GM21619 (cell line): ENCODE measurements at regions not wholly inside any gene's neighbourhood (a gene's known extent, or its start where the extent isn't known, plus 50 kb on each side); places are given as distances from the start of the nearest gene placed in this dataset.

ENCODE experiments used
- ATAC-seq: cut with Tn5 transposase; IDR thresholded peaks from one replicate; pipeline ENCODE4 v1.9.1; 2021; ENCODE audit not compliant: unreplicated experiment

DNA sequence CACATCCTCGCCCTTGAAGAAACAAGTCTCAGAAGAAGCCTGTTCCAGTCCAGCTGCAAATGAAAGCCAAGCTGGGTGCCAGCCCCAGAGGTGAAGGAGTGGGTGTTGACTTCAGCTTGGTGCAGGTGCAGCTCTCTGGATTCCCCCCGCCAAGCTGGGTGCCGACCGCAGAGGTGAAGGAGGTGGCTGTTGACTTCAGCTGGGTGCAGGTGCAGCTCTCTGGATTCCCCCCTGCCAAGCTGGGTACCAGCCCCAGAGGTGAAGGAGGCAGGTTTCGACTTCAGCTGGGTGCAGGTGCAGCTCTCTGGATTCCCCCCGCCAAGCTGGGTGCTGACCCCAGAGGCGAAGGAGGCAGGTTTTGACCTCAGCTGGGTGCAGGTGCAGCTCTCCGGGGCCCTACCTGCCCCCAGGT is 1234.0 kb downstream of the TBC1D22A start:
- no peak for ATAC-seq

DNA sequence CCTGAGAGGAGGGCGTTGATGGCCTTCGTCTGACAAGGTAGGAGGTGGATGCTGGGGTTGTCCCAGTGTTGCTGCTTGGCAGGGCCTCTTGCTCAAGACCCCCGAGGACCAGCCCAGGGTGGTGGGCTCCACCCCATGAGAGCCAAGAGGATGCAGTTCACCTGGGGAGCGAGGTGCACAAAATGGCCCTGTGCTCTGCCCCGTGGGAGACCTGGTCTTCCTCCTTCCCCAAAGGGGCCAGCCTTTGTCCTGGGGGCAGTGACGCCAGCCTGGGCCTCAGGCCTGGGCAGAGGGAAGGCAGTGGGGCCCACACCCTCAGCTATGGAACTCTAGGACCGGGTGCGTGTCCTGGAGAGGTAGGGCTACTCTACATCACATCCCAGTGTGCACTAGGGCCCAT is 1233.3 kb downstream of the TBC1D22A start:
- ATAC-seq: no peak

DNA sequence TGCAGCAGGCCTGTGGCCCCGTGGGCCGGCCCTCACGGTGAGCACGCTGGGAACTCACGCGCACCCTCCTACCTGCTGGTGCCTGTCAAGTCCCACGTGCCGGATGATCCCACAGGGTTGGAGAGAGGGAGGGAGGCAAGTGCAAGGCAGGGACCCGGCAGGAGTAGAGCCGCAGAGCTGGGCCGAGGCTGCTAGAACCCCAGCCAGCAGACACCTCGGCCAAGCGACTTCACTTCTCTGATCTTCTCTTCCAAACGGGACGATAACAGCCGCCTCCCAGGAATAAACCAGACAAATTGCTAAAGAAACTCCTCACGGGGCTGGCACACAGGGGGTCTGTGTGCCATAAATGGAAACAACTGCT is 1232.8 kb downstream of the TBC1D22A start:
- ATAC-seq: no peak

DNA sequence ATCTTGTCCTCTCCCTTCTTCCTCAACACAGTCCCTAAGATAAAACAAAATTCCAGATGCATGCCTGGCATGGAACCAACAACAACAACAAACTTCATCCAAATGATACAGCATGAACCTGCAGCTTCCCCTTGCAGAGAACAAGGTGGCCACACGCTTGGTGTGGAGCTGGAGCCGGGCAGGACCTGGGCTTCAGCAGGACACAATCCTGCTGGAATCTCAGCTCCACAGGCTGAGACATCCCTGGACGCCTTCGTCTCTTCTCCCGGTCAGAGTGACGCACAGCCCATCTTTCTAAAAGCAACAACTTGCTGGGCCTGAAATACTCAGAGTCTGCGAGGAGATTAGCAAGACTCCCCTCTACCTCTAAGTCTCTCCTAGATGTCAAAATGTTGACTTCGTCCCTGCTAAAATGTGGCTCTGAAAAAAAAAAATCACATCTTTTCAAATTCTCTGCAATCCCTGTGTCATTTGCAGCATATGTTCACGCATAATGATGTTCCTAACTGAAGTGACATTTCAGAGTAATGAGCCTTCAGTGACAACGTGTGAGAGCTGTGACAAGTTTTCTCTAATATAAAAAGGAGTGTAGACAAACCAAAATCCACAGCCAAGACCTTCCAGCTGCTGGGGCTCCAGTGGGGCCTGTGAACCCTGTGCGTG is 1232.3 kb downstream of the TBC1D22A start:
- ATAC-seq: no peak

DNA sequence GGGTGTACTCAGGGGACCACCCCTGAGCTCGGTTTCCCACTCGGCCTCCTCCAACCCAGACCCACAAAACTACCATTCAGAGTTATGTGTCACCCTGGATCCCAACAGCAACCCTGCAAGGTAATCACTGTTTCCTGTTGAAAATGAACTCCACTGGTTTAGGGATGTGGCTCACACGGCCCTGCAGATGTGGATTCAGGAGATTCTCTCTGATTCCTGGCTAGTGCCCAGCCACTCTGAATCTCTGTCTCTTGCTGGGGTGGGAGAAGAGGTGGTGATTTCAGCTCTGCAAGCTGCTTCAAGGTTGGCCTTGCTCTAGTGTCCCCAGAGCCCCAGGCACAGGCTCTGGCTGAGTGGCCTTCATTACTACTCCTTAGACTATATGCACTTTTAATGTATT is 1231.6 kb downstream of the TBC1D22A start:
- no peak for ATAC-seq

DNA sequence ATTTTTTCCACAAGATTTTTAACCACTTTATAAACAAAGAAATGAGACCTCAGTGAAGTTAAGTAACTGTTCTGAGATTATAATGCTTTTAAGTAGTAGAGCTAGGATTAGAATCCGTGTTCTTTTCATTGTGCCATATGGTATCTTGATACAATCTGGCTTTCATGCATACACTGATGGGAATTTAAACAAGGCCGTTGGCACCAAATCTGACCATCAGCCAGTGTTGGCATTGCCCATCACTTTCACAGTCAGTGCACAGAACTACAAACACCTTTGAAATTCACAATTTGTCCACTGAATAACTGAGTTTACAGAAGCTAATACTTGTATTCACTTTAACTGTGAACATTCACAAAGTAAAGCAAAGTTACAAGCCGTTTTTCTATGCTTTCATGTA is 1228.0 kb downstream of the TBC1D22A start:
- no peak for ATAC-seq

DNA sequence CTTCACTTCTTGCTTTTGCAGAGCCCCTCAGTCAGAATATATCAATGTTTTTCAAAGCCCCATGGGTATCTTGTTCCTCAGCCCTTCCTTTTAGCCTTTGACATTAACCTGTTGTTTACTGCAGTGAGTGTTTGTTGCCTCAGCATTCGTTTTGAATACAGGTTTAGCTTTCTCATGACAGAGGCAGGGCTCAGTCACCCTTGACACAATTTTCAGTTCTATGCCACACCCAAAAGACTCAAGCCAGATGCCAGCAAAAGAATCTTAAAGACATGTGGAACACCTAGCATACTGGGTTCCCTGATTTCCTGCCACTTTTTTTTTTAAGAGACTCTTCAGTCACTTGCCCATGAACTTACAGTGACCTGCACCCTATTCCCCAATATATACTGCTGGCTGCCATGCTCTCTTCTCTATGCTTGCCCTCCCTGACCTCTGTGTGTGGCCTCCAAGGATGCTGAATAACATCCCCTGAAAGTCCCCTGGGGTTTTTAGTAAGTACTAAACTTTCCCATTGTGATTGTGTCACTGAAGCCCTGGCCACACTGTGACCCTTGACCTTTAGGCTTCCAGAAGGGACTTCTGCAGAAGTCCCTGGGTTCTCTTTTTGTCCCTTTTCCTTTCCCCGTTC is 1225.5 kb downstream of the TBC1D22A start:
- no peak for ATAC-seq

DNA sequence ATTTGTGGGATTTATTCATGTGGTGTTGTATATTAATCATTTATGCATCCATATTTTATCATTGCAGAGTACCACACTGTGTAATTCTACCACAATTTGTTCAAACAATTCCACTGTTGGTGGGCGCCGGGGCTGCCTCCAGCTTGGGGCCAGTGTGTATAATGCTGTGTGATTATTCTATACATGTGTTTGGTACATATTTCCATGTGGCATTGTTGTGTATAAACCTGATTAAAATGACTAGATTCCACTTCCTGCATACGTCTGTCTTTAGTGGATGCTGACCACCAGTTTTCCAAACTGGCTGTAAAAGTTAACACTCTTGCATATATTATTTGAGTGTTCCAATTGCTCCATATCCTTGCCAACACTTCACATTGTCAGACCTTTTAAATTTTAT is 1213.8 kb downstream of the TBC1D22A start:
- ATAC-seq: no peak

DNA sequence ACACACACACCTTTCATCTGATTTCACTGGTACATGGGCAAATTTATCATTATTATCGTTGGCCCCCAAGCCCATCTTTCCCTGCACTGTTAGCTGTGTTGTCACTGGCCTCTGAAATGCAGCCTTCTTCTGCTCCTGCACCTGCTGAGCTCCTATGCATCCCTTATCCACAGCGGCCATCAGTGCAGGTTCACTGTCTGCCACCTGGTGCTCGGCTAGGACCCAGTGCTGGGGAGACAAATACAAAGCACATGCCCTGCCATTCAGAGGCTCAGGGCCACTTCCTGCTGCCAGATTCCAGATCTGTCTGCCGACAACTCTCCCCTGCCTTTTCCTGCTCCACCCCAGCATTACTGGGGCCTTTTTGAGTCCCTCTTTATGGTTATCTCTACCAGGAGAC is 1205.4 kb downstream of the TBC1D22A start:
- ATAC-seq: no peak

DNA sequence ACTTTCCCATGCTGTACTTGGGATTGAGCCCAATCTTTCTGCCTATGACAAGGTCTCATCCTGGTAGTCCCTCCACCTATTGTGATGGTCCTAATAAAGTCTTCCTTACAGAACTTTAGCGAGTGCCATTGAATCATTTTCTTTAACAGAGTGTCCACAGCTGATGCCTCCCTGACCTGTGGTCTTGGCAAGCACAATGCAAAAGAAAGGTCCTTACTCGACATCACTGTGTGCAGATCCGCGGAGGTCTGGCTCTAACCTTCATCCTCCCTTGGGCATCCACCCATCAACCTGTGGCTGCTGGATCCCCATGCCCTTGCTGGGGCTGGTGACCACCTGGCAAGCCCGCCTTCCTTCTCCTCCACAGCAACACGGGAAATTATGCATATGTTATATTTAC is 1203.9 kb downstream of the TBC1D22A start:
- no peak for ATAC-seq

DNA sequence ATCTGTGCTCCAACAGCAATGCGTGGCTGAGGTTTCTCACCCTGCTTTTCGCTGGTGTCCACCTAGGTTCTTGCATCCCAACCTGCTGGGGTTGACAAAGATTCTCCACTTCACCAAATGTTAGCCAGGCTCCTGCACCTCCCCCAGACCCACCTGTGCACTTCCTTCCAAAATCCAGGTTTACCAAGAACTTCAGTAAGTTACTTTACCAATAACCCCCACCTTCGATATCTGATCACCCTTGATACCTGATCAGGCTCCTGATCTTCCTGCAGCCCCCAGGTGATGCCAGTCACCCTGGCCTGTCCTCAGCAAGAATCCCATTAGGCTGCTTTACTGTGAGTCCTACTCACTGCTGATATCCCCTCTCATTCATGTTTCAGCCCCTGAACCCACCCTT is 1203.4 kb downstream of the TBC1D22A start:
- ATAC-seq: no peak

DNA sequence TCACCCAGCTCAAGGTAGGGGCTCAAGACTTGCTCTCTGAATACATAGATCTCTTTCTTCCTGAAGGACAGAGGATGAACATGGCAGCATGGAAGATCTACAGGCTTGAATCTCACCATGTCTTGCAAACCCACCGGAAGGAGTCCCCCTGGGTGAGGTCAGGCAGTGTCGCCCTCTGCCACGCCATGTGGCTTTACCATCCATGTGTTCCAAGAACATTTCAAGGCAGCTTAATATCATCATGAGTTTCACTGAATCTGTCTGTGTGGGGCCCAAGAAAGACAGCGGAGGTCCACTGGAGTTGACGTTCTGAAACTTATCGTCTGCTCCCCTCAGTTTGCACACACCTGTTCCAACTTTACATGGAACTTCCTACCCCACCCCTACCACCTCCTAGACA is 1202.6 kb downstream of the TBC1D22A start:
- no peak for ATAC-seq

DNA sequence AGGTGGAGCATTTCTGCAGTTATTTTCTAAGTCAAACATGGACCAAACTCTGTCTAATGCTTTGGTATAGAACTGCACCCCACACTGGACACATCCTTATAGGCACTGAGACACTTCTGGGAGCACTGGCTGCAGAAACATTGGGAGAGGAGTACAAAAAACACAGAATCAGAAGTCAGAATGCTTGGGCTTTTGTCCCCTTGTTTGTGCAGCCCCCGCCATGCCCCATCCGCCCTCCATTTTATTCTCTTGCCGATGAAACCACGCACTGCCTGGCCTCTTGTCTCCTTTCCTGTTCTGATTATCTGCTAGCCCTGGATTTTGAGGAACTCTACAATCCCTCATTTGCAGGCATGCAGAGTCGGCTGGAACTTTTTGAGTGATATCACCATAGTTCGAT is 1201.2 kb downstream of the TBC1D22A start:
- ATAC-seq: no peak

DNA sequence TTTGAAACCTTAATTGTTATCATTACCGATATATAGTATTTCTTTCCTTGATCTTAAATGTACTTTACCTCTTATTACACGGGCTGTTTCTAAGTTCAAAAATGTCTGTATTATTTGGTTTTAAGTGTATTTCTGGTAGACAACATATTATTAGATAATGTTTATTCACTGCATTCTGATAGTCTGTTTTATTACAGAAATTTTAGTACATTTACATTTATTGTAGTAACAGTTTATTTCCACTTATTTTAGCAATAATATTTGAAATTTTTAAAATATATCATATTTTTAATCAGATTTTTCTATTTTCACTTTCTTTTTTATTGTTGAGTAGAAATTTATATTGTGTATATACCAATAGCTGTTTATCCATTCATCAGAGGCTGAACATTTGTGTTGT is 1195.2 kb downstream of the TBC1D22A start:
- ATAC-seq: no peak

DNA sequence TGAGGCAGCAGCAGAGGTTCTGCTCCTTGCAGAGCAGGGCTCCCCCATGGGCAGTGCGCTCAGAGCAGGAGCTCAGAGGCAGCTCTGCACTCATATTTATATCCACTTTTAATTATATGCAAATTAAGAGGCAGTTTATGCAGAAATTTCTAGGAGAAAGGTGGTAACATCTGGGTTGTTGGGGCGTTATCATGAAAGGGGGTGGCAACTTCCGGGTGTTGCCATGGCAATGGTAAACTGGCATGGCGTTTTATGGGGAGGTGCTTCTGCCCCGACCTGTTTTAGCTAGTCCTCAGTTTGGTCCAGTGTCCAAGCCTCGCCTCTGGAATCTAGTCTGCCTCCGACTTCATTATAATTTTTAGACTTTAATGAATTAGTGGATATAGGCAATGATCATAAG is 1191.7 kb downstream of the TBC1D22A start:
- no peak for ATAC-seq

DNA sequence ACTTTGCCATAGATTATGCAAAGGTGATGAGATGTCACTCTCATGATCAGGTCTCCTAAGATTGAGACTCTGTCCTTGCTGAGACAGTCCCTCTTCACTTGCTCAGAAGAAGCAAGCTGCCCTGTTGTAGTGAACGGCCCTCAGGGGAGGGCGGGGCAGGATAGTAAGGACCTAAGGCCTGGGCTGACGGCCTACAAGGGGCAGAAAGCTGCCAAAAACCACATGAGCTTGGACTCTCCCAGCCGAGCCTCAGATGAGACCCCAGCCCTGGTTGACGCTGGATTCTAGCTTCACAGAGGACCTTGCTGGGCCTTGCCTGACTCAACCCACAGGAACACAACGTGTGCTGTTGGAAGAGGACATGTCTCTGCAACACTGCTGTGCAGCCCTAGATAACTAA is 1182.5 kb downstream of the TBC1D22A start:
- ATAC-seq: no peak

DNA sequence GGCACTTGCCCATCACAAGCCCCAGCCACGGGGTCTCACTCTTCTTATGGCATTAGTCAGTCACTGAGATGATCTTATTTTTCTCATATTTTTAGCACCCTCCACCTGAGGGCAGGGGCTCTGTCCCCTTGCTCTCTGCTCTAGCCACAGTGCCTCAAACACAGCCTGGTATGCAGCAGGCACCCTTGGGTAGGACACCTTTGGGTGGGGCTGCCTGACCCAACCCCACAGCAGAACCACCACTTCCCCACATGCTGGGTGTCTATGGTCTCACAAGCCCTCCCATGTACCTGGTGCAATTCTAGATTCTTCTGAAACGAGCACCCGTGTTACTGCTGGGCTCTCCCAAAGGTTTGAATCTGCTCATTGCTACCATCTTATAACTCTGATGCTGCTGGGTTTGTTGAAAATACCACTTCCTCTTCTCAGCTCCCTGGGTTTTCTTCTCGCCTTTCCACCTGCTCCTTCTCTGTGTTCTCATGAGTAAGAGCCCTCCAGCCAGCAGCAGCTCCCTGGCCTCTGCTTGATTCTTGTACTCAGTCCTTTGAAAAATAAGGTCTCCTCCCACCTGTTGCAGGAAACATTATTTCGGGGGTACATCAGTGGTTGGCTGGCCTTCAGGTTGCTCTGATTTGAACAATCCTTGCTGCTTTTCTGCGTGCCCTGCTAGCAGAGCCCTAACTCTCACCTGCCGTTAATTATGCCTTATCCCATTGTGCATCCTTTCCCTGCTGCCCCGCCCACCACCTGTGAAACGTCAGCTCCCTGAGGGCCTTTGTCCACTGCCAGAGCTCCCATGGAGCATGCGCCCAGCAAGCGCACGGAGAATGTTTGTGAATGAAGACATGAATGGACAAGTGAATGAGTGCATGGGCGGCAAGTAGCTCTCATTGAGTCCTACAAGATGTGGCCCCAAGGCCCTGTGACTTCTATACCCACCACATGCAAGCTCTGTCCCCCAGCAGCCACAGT is 1181.6 kb downstream of the TBC1D22A start:
- no peak for ATAC-seq

DNA sequence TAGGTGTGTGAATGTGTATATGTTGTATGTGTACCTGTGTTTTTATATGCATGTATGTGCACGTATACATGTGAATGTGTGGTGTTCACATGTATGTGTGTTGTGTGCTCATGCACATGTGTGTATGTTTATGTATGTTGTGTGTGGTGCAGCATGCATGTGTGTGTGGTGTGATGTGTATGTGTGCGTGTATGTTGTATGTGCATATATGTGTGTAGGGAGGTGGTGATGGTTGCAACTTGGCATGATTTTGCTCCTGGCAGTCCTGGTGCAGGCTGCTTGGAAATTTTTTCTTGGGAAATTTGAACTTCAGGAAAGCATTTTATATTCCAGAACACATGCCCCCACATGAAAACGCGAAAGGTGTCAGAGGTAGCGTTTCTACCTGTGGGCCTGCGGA is 1177.8 kb downstream of the TBC1D22A start:
- no peak for ATAC-seq

DNA sequence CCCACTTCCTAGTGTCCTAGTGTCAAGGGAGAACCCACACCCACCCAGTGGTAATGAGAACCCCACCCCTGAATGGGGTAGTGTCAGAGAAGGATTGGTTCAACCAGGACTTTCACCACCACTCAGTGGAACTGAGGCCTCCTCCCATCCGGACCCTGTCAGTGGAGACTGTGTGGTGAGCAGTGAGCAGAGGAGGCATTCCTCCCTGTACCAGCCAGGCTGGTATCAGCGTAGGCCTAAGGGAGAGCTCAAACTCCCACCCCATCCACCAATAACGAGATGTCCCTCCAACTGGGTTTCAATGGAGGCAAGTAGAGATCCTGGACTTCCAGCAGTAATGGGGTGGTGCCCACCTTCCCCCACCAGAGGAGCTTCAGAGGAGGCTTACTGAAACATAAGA is 1171.4 kb downstream of the TBC1D22A start:
- ATAC-seq: no peak

DNA sequence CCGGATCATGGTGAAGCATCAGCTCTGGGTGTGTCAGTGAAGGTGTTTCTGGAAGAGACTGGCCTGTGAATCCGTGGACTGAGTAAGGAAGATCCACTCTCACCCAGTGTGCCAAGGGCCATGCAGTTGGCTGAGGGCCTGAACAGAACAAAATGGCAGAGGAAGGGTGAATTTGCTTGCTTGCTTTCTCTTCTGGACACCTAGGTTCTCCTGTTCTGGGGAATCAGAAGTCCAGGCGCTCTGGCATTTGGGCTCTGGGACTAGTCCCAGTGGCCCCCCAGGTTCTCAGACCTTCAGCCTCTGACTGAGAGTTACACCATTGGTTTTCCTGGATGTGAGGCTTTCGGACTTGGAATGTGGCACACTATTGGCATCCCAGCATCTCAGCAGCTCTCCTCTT is 1170.8 kb downstream of the TBC1D22A start:
- no peak for ATAC-seq

DNA sequence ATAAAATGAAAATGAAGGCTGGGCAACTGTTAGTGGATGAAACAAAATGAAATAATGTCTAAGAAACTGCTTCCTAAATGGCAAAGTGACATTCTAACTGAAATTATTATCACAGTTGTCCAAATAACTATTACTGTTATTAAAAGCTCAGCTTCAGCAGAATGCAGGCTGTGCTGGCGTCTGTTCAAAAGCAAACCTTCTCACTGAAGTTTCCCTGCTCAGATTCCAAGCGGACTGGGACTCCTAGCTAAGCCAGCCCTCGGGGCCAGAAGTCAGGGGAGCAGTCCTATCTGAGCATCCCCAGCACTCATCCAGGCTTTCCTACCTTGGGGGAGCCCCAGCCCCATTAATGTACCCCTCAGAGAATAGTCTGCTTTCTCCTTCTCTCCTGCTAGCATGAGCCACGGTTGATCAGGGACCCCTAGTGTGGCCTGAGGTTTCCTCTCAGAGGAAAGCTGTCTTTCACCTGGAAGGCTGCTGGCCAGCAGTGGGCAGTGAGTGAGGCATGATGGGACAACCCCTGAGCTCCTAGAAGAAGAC is 1167.3 kb downstream of the TBC1D22A start:
- no peak for ATAC-seq

DNA sequence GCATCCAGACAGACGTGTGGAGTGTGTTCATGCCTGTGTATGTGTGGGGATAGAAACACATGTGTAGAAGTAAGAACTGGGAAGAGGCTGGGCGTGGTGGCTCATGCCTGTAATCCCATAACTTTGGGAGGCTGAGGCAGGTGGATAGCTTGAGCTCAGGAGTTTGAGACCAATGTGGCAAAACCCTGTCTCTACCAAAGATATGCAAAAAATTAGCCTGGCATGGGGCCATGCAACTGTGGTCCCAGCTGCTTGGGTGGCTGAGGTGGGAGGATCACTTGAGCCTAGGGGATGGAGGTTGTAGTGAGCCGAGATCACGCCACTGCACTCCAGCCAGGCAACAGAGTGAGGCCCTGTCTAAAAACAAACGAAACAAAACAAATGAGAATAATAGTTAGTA is 1166.6 kb downstream of the TBC1D22A start:
- no peak for ATAC-seq
